ENCODE measurements at regions not wholly inside any gene's neighbourhood (a gene's known extent, or its start where the extent isn't known, plus 50 kb on each side); places are given as distances from the start of the nearest gene placed in this dataset.

GRCh38 chr14:43640718-43641267 lies 866.3 kb downstream of the FSCB start:
- Histone ChIP-seq H3K4me3 (no peak overlapping the region), H3K27ac (no peak overlapping the region), H3K36me3 (no peaks in the 10 kb centered on the region), H3K27me3 (no peaks in the 10 kb centered on the region), H3K9me3 (no peaks in the 10 kb centered on the region), H3K4me1 (no peaks in the 10 kb centered on the region)
- no peak for TF ChIP-seq POLR2AphosphoS5 (IDR thresholded peaks at IDR 0.05)
- no peak for TF ChIP-seq CTCF (IDR thresholded peaks at IDR 0.05)
- no peak for TF ChIP-seq EP300 (IDR thresholded peaks at IDR 0.05; ENCODE audit: low read depth)
- TF ChIP-seq POLR2A (IDR thresholded peaks at IDR 0.05): no peak
- WGBS, 2 donors (ENCODE audit: low coverage in 1 of 2): 40 to 78% methylated on average over 1 to 2 of the region's 2 CpGs
- intact Hi-C loops (cut with DNase I; ENCODE audit: low total_unique reads): no loop called here
- in situ Hi-C loops (cut with MboI; ENCODE audit: low pct_ligation_motif_present in 1 of 4, low pct_unique_long_range_greater_than_20kb in 1 of 4, low sequenced_read_pairs in 3 of 4): no loop called here
- no peak for DNase-seq

- no peak overlapping the region for H3K4me3 ChIP-seq
- intact Hi-C loops (cut with DNase I; ENCODE audit: low total_unique reads) (no loop called here), in situ Hi-C loops (cut with MboI; ENCODE audit: low pct_ligation_motif_present in 1 of 4, low pct_unique_long_range_greater_than_20kb in 1 of 4, low sequenced_read_pairs in 3 of 4) (no loop called here)
- H3K27me3 ChIP-seq: no peaks in the 10 kb centered on the region
- DNase-seq: no peak
- TF ChIP-seq CTCF (IDR thresholded peaks at IDR 0.05) (no peak), POLR2A (IDR thresholded peaks at IDR 0.05) (no peak), POLR2AphosphoS5 (IDR thresholded peaks at IDR 0.05) (no peak), EP300 (IDR thresholded peaks at IDR 0.05; ENCODE audit: low read depth) (no peak)
- WGBS, 2 donors (ENCODE audit: low coverage in 1 of 2): 60 to 63% methylated on average over 4 of the region's 4 CpGs
- no peaks in the 10 kb centered on the region for H3K4me1 ChIP-seq
- no peaks in the 10 kb centered on the region for H3K36me3 ChIP-seq
- H3K9me3 ChIP-seq: no peaks in the 10 kb centered on the region
- H3K27ac ChIP-seq: no peak overlapping the region
Observed at GRCh38 chr14:43625294-43625693, 881.8 kb downstream of the FSCB start.

- in situ Hi-C loops (cut with MboI; ENCODE audit: low pct_ligation_motif_present in 1 of 4, low pct_unique_long_range_greater_than_20kb in 1 of 4, low sequenced_read_pairs in 3 of 4): no loop called here
- H3K27ac ChIP-seq: no peak overlapping the region
Observed at GRCh38 chr14:43621282-43621681, 885.8 kb downstream of the FSCB start.

GRCh38 chr14:43595096-43595772 lies 911.8 kb downstream of the FSCB start:
- WGBS, 2 donors (ENCODE audit: low coverage in 1 of 2): 51 to 61% methylated on average over 2 of the region's 2 CpGs
- Histone ChIP-seq H3K27me3 (no peaks in the 10 kb centered on the region), H3K36me3 (no peaks in the 10 kb centered on the region), H3K27ac (no peak overlapping the region), H3K4me1 (no peaks in the 10 kb centered on the region), H3K4me3 (no peak overlapping the region), H3K9me3 (no peaks in the 10 kb centered on the region)
- intact Hi-C loops (cut with DNase I; ENCODE audit: low total_unique reads): no loop called here
- DNase-seq: no peak
- in situ Hi-C loops (cut with MboI; ENCODE audit: low pct_ligation_motif_present in 1 of 4, low pct_unique_long_range_greater_than_20kb in 1 of 4, low sequenced_read_pairs in 3 of 4): no loop called here
- TF ChIP-seq POLR2AphosphoS5 (IDR thresholded peaks at IDR 0.05) (no peak), CTCF (IDR thresholded peaks at IDR 0.05) (no peak), POLR2A (IDR thresholded peaks at IDR 0.05) (no peak), EP300 (IDR thresholded peaks at IDR 0.05; ENCODE audit: low read depth) (no peak)

More at GRCh38 chr14:43621282-43621681, 885.8 kb downstream of the FSCB start:
- TF ChIP-seq POLR2AphosphoS5 (IDR thresholded peaks at IDR 0.05): no peak
- TF ChIP-seq EP300 (IDR thresholded peaks at IDR 0.05; ENCODE audit: low read depth): no peak
- TF ChIP-seq CTCF (IDR thresholded peaks at IDR 0.05): no peak
- no peak for TF ChIP-seq POLR2A (IDR thresholded peaks at IDR 0.05)
- intact Hi-C loops (cut with DNase I; ENCODE audit: low total_unique reads): no loop called here
- no peaks in the 10 kb centered on the region for H3K4me1 ChIP-seq
- no peak overlapping the region for H3K4me3 ChIP-seq
- DNase-seq: no peak
- H3K9me3 ChIP-seq: no peaks in the 10 kb centered on the region
- no peaks in the 10 kb centered on the region for H3K36me3 ChIP-seq
- no peaks in the 10 kb centered on the region for H3K27me3 ChIP-seq
